HL-60 (cell line): ENCODE measurements at regions not wholly inside any gene's neighbourhood (a gene's known extent, or its start where the extent isn't known, plus 50 kb on each side); places are given as distances from the start of the nearest gene placed in this dataset.

ENCODE experiments used
- CTCF ChIP-seq: IDR thresholded peaks from one replicate; pipeline ENCODE4 v1.5.1; 2011; ENCODE audit warnings: low read length, control low read depth, inconsistent platforms; ENCODE audit not compliant: insufficient read depth
- POLR2AphosphoS5 ChIP-seq: IDR thresholded peaks from 2 replicates; pipeline ENCODE4 v1.6.1; 2012; ENCODE audit warnings: low read depth
- SPI1 ChIP-seq: IDR thresholded peaks from 2 replicates; pipeline ENCODE4 v1.6.1; 2012; ENCODE audit warnings: low read depth, mild to moderate bottlenecking, borderline replicate concordance
- TF ChIP-seq, protein P1 (sequence below): IDR thresholded peaks from 2 replicates; pipeline ENCODE4 v1.6.1; 2012; ENCODE audit warnings: low read depth; ENCODE audit not compliant: insufficient replicate concordance

DNA sequence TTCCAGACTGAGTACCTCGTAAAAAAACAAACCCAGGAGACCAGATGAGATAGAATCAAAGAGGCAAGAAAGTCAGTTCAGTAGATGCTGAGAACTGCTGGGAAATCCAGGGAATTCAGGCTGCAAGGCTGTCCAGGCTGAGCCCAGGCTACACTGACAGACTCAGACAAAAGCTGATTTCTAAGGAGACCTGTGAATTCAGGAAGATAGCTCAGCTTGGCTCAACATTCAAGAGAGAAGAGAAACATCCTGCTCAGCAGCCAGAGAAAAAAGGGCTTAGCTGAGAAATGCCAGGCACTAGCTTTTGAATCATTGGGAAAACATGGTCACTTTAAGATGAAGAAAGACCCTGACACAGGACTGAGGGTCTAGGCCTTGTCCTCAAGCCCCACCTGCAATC is 118.2 kb upstream of the SLC44A1 start:
- no peak for TF ChIP-seq SPI1
- TF ChIP-seq CTCF = no peak
- TF ChIP-seq, protein P1, sequence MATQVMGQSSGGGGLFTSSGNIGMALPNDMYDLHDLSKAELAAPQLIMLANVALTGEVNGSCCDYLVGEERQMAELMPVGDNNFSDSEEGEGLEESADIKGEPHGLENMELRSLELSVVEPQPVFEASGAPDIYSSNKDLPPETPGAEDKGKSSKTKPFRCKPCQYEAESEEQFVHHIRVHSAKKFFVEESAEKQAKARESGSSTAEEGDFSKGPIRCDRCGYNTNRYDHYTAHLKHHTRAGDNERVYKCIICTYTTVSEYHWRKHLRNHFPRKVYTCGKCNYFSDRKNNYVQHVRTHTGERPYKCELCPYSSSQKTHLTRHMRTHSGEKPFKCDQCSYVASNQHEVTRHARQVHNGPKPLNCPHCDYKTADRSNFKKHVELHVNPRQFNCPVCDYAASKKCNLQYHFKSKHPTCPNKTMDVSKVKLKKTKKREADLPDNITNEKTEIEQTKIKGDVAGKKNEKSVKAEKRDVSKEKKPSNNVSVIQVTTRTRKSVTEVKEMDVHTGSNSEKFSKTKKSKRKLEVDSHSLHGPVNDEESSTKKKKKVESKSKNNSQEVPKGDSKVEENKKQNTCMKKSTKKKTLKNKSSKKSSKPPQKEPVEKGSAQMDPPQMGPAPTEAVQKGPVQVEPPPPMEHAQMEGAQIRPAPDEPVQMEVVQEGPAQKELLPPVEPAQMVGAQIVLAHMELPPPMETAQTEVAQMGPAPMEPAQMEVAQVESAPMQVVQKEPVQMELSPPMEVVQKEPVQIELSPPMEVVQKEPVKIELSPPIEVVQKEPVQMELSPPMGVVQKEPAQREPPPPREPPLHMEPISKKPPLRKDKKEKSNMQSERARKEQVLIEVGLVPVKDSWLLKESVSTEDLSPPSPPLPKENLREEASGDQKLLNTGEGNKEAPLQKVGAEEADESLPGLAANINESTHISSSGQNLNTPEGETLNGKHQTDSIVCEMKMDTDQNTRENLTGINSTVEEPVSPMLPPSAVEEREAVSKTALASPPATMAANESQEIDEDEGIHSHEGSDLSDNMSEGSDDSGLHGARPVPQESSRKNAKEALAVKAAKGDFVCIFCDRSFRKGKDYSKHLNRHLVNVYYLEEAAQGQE = no peak
- TF ChIP-seq POLR2AphosphoS5 = no peak
